MCF 10A (cell line): ENCODE measurements at regions not wholly inside any gene's neighbourhood (a gene's known extent, or its start where the extent isn't known, plus 50 kb on each side); places are given as distances from the start of the nearest gene placed in this dataset.

Experiments
- BruUV-seq: library from RNA; stranded (reverse); fragments of 400-500 nt; replicated peaks from 2 replicates; lab custom pipeline; 2021; lab: Mats Ljungman, UMichigan
- CTCF ChIA-PET: fragments of 300-600 bp; sonication (Branson Sonifier 250); formaldehyde crosslinking; extraction: SDS; loops from one replicate; lab custom pipeline; 2021; ENCODE audit warnings: antibody characterized with exemption, inconsistent platforms; lab: Yijun Ruan, JAX
- POLR2A ChIA-PET: fragments of 300-600, 350-650 bp; sonication (Branson Sonifier 250); formaldehyde crosslinking; extraction: SDS; loops from one replicate; lab custom pipeline; 2020; ENCODE audit warnings: antibody characterized with exemption, inconsistent platforms; lab: Yijun Ruan, JAX
- DNase-seq: peaks from one replicate; pipeline ENCODE4 v3.0.0-alpha.2; 2018; ENCODE audit not compliant: unreplicated experiment
- H3K27ac Mint-ChIP-seq: one replicate; pipeline ENCODE4 v1.8.0; 2022; ENCODE audit warnings: mild to moderate bottlenecking, low read depth, mixed read lengths; ENCODE audit not compliant: unreplicated experiment
- H3K27me3 Mint-ChIP-seq: one replicate; pipeline ENCODE4 v1.8.0; 2022; ENCODE audit warnings: mixed read lengths; ENCODE audit not compliant: insufficient read depth, unreplicated experiment
- H3K36me3 Mint-ChIP-seq: one replicate; pipeline ENCODE4 v1.8.0; 2022; ENCODE audit warnings: mild to moderate bottlenecking, moderate library complexity, mixed read lengths; ENCODE audit not compliant: insufficient read depth, unreplicated experiment
- H3K4me1 Mint-ChIP-seq: one replicate; pipeline ENCODE4 v1.8.0; 2022; ENCODE audit warnings: mixed read lengths; ENCODE audit not compliant: insufficient read depth, unreplicated experiment
- H3K4me3 Mint-ChIP-seq: one replicate; pipeline ENCODE4 v1.8.0; 2022; ENCODE audit warnings: mild to moderate bottlenecking, moderate library complexity, mixed read lengths; ENCODE audit not compliant: unreplicated experiment
- H3K9me3 Mint-ChIP-seq: one replicate; pipeline ENCODE4 v1.8.0; 2022; ENCODE audit warnings: mixed read lengths; ENCODE audit not compliant: unreplicated experiment
- CTCF ChIP-seq: fragments of 200-600 bp; IDR thresholded peaks from one replicate; pipeline ENCODE4 v1.8.0; 2022; ENCODE audit warnings: antibody characterized with exemption, mild to moderate bottlenecking; ENCODE audit not compliant: unreplicated experiment
- intact Hi-C: fragments of 100-400 bp; cut with micrococcal nuclease; formaldehyde crosslinking; loops from 2 replicates; pipeline ENCODE4 v1.14.1; 2022

GRCh38 chr7:97595439-97595838, 136.4 kb upstream of the TAC1 start:
- BruUV-seq, result no TSS peak
- intact Hi-C loops, result no loop called here
- no peaks in the 10 kb centered on the region for H3K36me3 Mint-ChIP-seq
- peaks cover 2% of the 10 kb centered on the region for H3K9me3 Mint-ChIP-seq
- H3K4me1 Mint-ChIP-seq, result no peaks in the 10 kb centered on the region
- TF ChIP-seq CTCF, result no peak
- ChIA-PET POLR2A (no interaction called here), CTCF (no interaction called here)
- H3K27me3 Mint-ChIP-seq, result peaks cover 24% of the 10 kb centered on the region
- no peak for DNase-seq
- H3K27ac Mint-ChIP-seq, result no peak overlapping the region
- no peak overlapping the region for H3K4me3 Mint-ChIP-seq

GRCh38 chr7:97601931-97602457, 129.9 kb upstream of the TAC1 start:
- H3K36me3 Mint-ChIP-seq, result no peaks in the 10 kb centered on the region
- intact Hi-C loops, result no loop called here
- no peak overlapping the region for H3K4me3 Mint-ChIP-seq
- no TSS peak for BruUV-seq
- no peak for TF ChIP-seq CTCF
- CTCF ChIA-PET, result no interaction called here
- no peak overlapping the region for H3K27ac Mint-ChIP-seq
- POLR2A ChIA-PET, result no interaction called here
- H3K4me1 Mint-ChIP-seq, result no peaks in the 10 kb centered on the region
- peaks cover 2% of the 10 kb centered on the region for H3K27me3 Mint-ChIP-seq
- DNase-seq, result no peak
- no peaks in the 10 kb centered on the region for H3K9me3 Mint-ChIP-seq

GRCh38 chr7:97620495-97620894, 111.4 kb upstream of the TAC1 start:
- no peaks in the 10 kb centered on the region for H3K4me1 Mint-ChIP-seq
- H3K36me3 Mint-ChIP-seq, result no peaks in the 10 kb centered on the region
- no TSS peak for BruUV-seq
- H3K27ac Mint-ChIP-seq, result no peak overlapping the region
- intact Hi-C loops, result no loop called here
- H3K4me3 Mint-ChIP-seq, result no peak overlapping the region
- TF ChIP-seq CTCF, result no peak
- no peaks in the 10 kb centered on the region for H3K9me3 Mint-ChIP-seq
- ChIA-PET CTCF (no interaction called here), POLR2A (no interaction called here)
- peaks cover 24% of the 10 kb centered on the region for H3K27me3 Mint-ChIP-seq
- DNase-seq, result no peak

GRCh38 chr7:97623333-97623732, 108.6 kb upstream of the TAC1 start:
- Mint-ChIP-seq H3K9me3 (no peaks in the 10 kb centered on the region), H3K27me3 (peaks cover 52% of the 10 kb centered on the region), H3K4me1 (no peaks in the 10 kb centered on the region), H3K36me3 (no peaks in the 10 kb centered on the region), H3K4me3 (no peak overlapping the region), H3K27ac (no peak overlapping the region)
- no peak for DNase-seq
- intact Hi-C loops, result no loop called here
- TF ChIP-seq CTCF, result no peak
- BruUV-seq, result no TSS peak
- CTCF ChIA-PET, result no interaction called here
- POLR2A ChIA-PET, result no interaction called here
